ENCODE measurements at regions not wholly inside any gene's neighbourhood (a gene's known extent, or its start where the extent isn't known, plus 50 kb on each side); places are given as distances from the start of the nearest gene placed in this dataset.

DNA sequence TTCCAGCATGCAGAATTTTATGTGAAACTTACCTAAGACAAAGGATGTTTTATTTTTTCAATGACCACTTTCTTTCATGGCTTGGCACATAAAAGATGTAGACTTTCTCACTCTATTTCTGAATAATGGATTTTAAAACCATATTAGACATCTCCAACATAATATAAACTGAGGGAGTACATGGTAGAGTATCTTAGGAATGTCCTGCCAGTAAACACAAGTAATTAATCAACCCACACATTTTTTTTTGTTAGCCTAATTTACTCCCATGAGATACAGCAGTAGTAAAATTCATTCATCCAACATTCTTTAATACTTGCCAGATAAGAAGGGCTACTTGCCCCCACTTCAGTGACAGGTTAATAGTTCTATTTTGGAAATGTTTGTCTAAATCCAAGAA, 235.4 kb upstream of the ADAMTS5 start:
- no peak for FAIRE-seq
- DNase-seq (ENCODE audit: insufficient read length, low spot score), result no peak
- TF ChIP-seq CTCF (IDR thresholded peaks at IDR 0.05; ENCODE audit: insufficient read depth, missing control alignments), result no peak

DNA sequence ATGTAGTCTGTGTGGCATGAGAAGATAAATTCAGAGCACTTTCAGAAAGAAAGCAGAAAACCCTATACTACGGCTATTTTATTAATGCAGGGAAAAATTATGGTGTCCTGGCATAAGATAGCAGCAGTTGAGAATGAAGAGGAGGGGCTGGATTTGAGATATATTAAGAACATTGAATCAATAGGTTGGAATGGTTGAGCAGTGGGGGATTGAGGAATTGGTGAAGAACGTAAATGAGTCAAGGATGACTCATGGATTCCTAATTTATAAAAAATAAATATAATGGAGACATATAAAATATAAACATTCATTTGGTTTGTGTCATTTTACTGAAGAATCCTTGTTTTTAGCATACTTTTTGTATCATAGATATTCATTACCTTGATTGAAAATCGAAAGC, 234.3 kb upstream of the ADAMTS5 start:
- no peak for DNase-seq (ENCODE audit: insufficient read length, low spot score)
- no peak for TF ChIP-seq CTCF (IDR thresholded peaks at IDR 0.05; ENCODE audit: insufficient read depth, missing control alignments)
- no peak for FAIRE-seq

- DNase-seq (ENCODE audit: insufficient read length, low spot score) (no peak), FAIRE-seq (no peak)
- no peak for TF ChIP-seq CTCF (IDR thresholded peaks at IDR 0.05; ENCODE audit: insufficient read depth, missing control alignments)
These were observed 229.8 kb upstream of the ADAMTS5 start for GRCh38 chr21:27196651-27197050.

- no peak for TF ChIP-seq CTCF (IDR thresholded peaks at IDR 0.05; ENCODE audit: insufficient read depth, missing control alignments)
- FAIRE-seq, result no peak
- no peak for DNase-seq (ENCODE audit: insufficient read length, low spot score)
These were observed 225.5 kb upstream of the ADAMTS5 start for GRCh38 chr21:27192281-27192949.

DNA sequence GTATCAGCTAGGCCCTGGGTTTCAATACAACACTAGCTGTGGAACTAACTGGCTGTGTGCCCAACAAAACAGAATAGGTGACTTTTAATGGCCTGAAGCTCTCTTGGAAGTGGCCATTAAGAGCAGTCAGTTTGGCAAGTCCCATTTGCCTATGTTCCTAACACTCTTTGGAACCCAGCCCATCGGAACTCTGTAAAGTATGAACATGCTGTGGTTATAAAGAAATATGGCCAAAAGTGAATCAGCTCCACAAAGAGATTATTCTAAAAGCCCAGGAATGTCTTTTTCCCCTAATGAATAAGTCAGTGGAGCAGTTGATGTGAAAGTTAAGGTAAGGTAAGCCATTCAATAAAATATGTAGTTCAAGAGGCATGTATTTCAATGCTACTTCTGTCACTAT, 223.7 kb upstream of the ADAMTS5 start:
- DNase-seq (ENCODE audit: insufficient read length, low spot score) (no peak), FAIRE-seq (no peak)
- TF ChIP-seq CTCF (IDR thresholded peaks at IDR 0.05; ENCODE audit: insufficient read depth, missing control alignments), result no peak

- FAIRE-seq, result no peak
- TF ChIP-seq CTCF (IDR thresholded peaks at IDR 0.05; ENCODE audit: insufficient read depth, missing control alignments), result no peak
- no peak for DNase-seq (ENCODE audit: insufficient read length, low spot score)
These were observed 223.0 kb upstream of the ADAMTS5 start for GRCh38 chr21:27189870-27190269.

DNA sequence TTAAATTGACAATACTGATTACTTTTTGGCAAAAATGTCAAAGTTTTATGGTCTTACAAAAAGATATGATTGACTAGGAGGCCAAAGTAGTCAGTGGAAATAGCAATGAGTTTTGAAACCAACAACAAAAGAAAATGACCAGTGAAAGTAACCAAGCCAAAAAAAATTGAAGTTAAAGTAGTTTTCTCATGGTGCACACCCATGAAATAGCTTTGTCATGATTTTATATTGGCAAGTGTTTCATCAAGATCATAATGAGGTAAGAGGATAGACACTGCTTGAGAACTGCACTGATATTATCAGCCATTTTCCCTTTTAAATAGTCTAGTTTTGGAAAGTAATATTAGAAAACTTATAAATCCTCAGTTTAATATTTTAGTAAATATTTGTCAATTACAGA, 206.2 kb upstream of the ADAMTS5 start:
- no peak for TF ChIP-seq CTCF (IDR thresholded peaks at IDR 0.05; ENCODE audit: insufficient read depth, missing control alignments)
- no peak for DNase-seq (ENCODE audit: insufficient read length, low spot score)
- no peak for FAIRE-seq

All from D721Med (cell line).